H1 (cell line): ENCODE measurements at regions not wholly inside any gene's neighbourhood (a gene's known extent, or its start where the extent isn't known, plus 50 kb on each side); places are given as distances from the start of the nearest gene placed in this dataset.

Experiments
- CTCF ChIA-PET: fragments of 300-600 bp; sonication (Branson Sonifier 250); formaldehyde crosslinking; loops from one replicate; lab custom pipeline; 2021; ENCODE audit not compliant: partially characterized antibody; lab: Charles Lee
- POLR2A ChIA-PET: fragments of 300-600 bp; sonication (Branson Sonifier 250); formaldehyde crosslinking; loops from one replicate; lab custom pipeline; 2021; ENCODE audit warnings: inconsistent platforms; ENCODE audit not compliant: partially characterized antibody; lab: Charles Lee
- DNase-seq, 2 experiments: peaks; one replicate each; pipeline versions ENCODE4 v3.0.0 to v3.0.0-alpha.2; 2010 to 2022; ENCODE audit warnings: low spot score in 2 of 2, low read depth in 1 of 2, mixed read lengths in 1 of 2
- FAIRE-seq: peaks from 2 replicates; lab custom pipeline; 2011; peaks lifted over from hg19 to GRCh38; lab: Jason Lieb, UNC
- H2AFZ ChIP-seq: 2 replicates; pipeline ENCODE4 v1.8.1; 2012; ENCODE audit warnings: low read length, inconsistent platforms
- H2AK5ac ChIP-seq: 2 replicates; pipeline ENCODE4 v1.6.1; 2013; ENCODE audit warnings: low read depth, low read length
- H2BK120ac ChIP-seq: replicated peaks from 2 replicates; pipeline ENCODE3; 2013; ENCODE audit warnings: low read depth, low read length, inconsistent platforms
- H2BK12ac ChIP-seq: 2 replicates; pipeline ENCODE4 v1.6.1; 2013; ENCODE audit warnings: low read depth, low read length
- H2BK15ac ChIP-seq: 2 replicates; pipeline ENCODE4 v1.6.1; 2013; ENCODE audit warnings: low read length
- H2BK20ac ChIP-seq: 2 replicates; pipeline ENCODE4 v1.6.1; 2013; ENCODE audit warnings: low read length
- H2BK5ac ChIP-seq: 2 replicates; pipeline ENCODE4 v1.6.1; 2013; ENCODE audit warnings: low read depth, low read length
- H3K14ac ChIP-seq: 2 replicates; pipeline ENCODE4 v1.6.1; 2013; ENCODE audit warnings: inconsistent platforms; ENCODE audit not compliant: insufficient read length
- H3K18ac ChIP-seq: 2 replicates; pipeline ENCODE4 v1.6.1; 2013; ENCODE audit warnings: low read length; ENCODE audit errors: extremely low read depth
- H3K23ac ChIP-seq: 2 replicates; pipeline ENCODE4 v1.6.1; 2013; ENCODE audit warnings: inconsistent platforms; ENCODE audit not compliant: insufficient read length
- H3K23me2 ChIP-seq: 2 replicates; pipeline ENCODE4 v1.6.1; 2013; ENCODE audit warnings: low read depth, low read length
- H3K27ac ChIP-seq: 2 replicates; pipeline ENCODE4 v1.6.1; 2011; ENCODE audit warnings: low read depth, low read length, inconsistent platforms
- H3K27me3 ChIP-seq, 4 experiments: replicated peaks in 1 of 4; 1 replicate in 1 of 4; 2 replicates in 3 of 4; pipeline versions ENCODE4 v1.6.1 to v1.8.1; 2011 to 2013; ENCODE audit warnings: low read length in 3 of 4, mild to moderate bottlenecking in 3 of 4, inconsistent platforms in 2 of 4, mixed read lengths in 2 of 4, moderate library complexity in 1 of 4; ENCODE audit not compliant: control insufficient read depth in 3 of 4, insufficient read depth in 3 of 4; ENCODE audit errors: extremely low read depth in 1 of 4
- H3K36me3 ChIP-seq, 4 experiments: 2 replicates each; pipeline versions ENCODE4 v1.6.1 to v1.8.1; 2011 to 2013; ENCODE audit warnings: mild to moderate bottlenecking in 4 of 4, low read length in 3 of 4, moderate library complexity in 2 of 4, control low read depth in 1 of 4, inconsistent platforms in 1 of 4; ENCODE audit not compliant: insufficient read depth in 4 of 4, control insufficient read depth in 2 of 4
- H3K4ac ChIP-seq: replicated peaks from 2 replicates; pipeline ENCODE3; 2013; ENCODE audit warnings: low read length, low read depth, mixed read lengths, inconsistent platforms; ENCODE audit not compliant: insufficient read length
- H3K4me1 ChIP-seq, 4 experiments: replicated peaks in 1 of 4; 1 replicate in 1 of 4; 2 replicates in 3 of 4; pipeline versions ENCODE4 v1.6.1 to v1.8.1; 2011 to 2013; ENCODE audit warnings: low read length in 3 of 4, inconsistent platforms in 2 of 4, mixed read lengths in 1 of 4; ENCODE audit not compliant: insufficient read depth in 4 of 4, control insufficient read depth in 3 of 4
- H3K4me2 ChIP-seq, 2 experiments: 2 replicates each; pipeline versions ENCODE4 v1.6.1 to v1.8.1; 2011 to 2013; ENCODE audit warnings: low read depth in 2 of 2, low read length in 2 of 2, control low read depth in 1 of 2, inconsistent platforms in 1 of 2, mild to moderate bottlenecking in 1 of 2; ENCODE audit not compliant: insufficient read depth in 1 of 2
- H3K4me3 ChIP-seq, 4 experiments: fragments of 200-600, 300-600 bp in 1 of 4; sonication (generic), shearing (Covaris generic), sonication (Bioruptor Twin) in 1 of 4; 2 replicates each; pipeline versions ENCODE4 v1.5.1 to v1.8.1; 2011 to 2016; ENCODE audit warnings: low read length in 4 of 4, low read depth in 3 of 4, control low read depth in 2 of 4, inconsistent platforms in 2 of 4, mild to moderate bottlenecking in 2 of 4, mixed read lengths in 1 of 4, moderate library complexity in 1 of 4; ENCODE audit not compliant: insufficient read depth in 2 of 4; ENCODE audit errors: extremely low read depth in 1 of 4
- H3K56ac ChIP-seq: replicated peaks from 2 replicates; pipeline ENCODE3; 2013; ENCODE audit warnings: low read depth, mild to moderate bottlenecking, mixed read lengths, low read length, inconsistent platforms; ENCODE audit not compliant: insufficient read length
- H3K79me1 ChIP-seq: 2 replicates; pipeline ENCODE4 v1.6.1; 2013; ENCODE audit warnings: low read depth, low read length, control low read depth
- H3K79me2 ChIP-seq, 2 experiments: 2 replicates each; pipeline versions ENCODE4 v1.6.1 to v1.8.1; 2012 to 2013; ENCODE audit warnings: low read length in 2 of 2, mild to moderate bottlenecking in 2 of 2, inconsistent platforms in 1 of 2; ENCODE audit not compliant: insufficient read depth in 2 of 2, control insufficient read depth in 1 of 2
- H3K9ac ChIP-seq, 4 experiments: replicated peaks in 1 of 4; 1 replicate in 1 of 4; 2 replicates in 3 of 4; pipeline versions ENCODE4 v1.6.1 to v1.8.1; 2011 to 2013; ENCODE audit warnings: low read depth in 3 of 4, low read length in 3 of 4, control low read depth in 2 of 4, mild to moderate bottlenecking in 2 of 4, moderate library complexity in 2 of 4, inconsistent platforms in 1 of 4; ENCODE audit errors: extremely low read depth in 1 of 4
- H3K9me3 ChIP-seq, 2 experiments: 2 replicates each; pipeline versions ENCODE4 v1.6.1 to v1.8.1; 2012 to 2013; ENCODE audit warnings: mild to moderate bottlenecking in 2 of 2, moderate library complexity in 2 of 2, control low read depth in 1 of 2, inconsistent platforms in 1 of 2, low read depth in 1 of 2, low read length in 1 of 2, mixed read lengths in 1 of 2; ENCODE audit not compliant: insufficient read depth in 2 of 2
- H4K20me1 ChIP-seq, 2 experiments: replicated peaks in 1 of 2; 2 replicates each; pipeline versions ENCODE3 to v1.8.1; 2011 to 2013; ENCODE audit warnings: inconsistent platforms in 2 of 2, low read length in 2 of 2, mild to moderate bottlenecking in 1 of 2; ENCODE audit not compliant: insufficient read depth in 2 of 2, control insufficient read depth in 1 of 2
- H4K5ac ChIP-seq: 2 replicates; pipeline ENCODE4 v1.6.1; 2013; ENCODE audit warnings: low read length, low read depth, mixed read lengths, inconsistent platforms; ENCODE audit not compliant: insufficient read length
- H4K8ac ChIP-seq: 2 replicates; pipeline ENCODE4 v1.8.0; 2013; ENCODE audit warnings: mild to moderate bottlenecking, moderate library complexity, low read length, inconsistent platforms; ENCODE audit not compliant: insufficient read depth; ENCODE audit errors: extremely low read depth
- H4K91ac ChIP-seq: replicated peaks from 2 replicates; pipeline ENCODE3; 2013; ENCODE audit warnings: low read length, mixed read lengths, inconsistent platforms; ENCODE audit not compliant: insufficient read length
- CHD1 ChIP-seq: IDR thresholded peaks from 2 replicates; pipeline ENCODE4 v1.6.1; 2012; ENCODE audit warnings: low read depth, low read length, improper control_type of control experiment
- GABPA ChIP-seq: IDR thresholded peaks from 2 replicates; pipeline ENCODE4 v1.6.1; 2011; ENCODE audit warnings: mild to moderate bottlenecking, low read length, moderate library complexity, borderline replicate concordance; ENCODE audit not compliant: insufficient read depth
- KDM5A ChIP-seq: fragments of 200-600 bp; IDR thresholded peaks from 2 replicates; pipeline ENCODE4 v1.7.1; 2012; ENCODE audit warnings: mild to moderate bottlenecking, low read length, inconsistent platforms, mixed read lengths
- MAFK ChIP-seq: IDR thresholded peaks from 2 replicates; pipeline ENCODE4 v1.6.1; 2012; ENCODE audit warnings: low read depth, mild to moderate bottlenecking, improper control_type of control experiment, low read length
- RNF2 ChIP-seq: fragments of 200-900, 300-1000 bp; sonication (generic); IDR thresholded peaks from 2 replicates; pipeline ENCODE4 v1.7.1; 2016; ENCODE audit warnings: borderline replicate concordance, low read depth, mild to moderate bottlenecking, antibody characterized with exemption, low read length; ENCODE audit not compliant: poor library complexity, severe bottlenecking; ENCODE audit errors: missing control alignments
- SAP30 ChIP-seq: fragments of 300-600 bp; sonication (generic); IDR thresholded peaks from 2 replicates; pipeline ENCODE4 v1.7.1; 2012; ENCODE audit warnings: low read length, moderate library complexity, mild to moderate bottlenecking, inconsistent platforms; ENCODE audit not compliant: insufficient read depth, insufficient replicate concordance
- WGBS, 2 experiments: shearing (Covaris generic) in 1 of 2; methylation state at CpG; one replicate each; pipeline versions ENCODE4 v1.1.6 to v1.1.7; 2013 to 2015; ENCODE audit warnings: low lambda C conversion rate in 2 of 2, mixed read lengths in 2 of 2, inconsistent platforms in 1 of 2, low coverage in 1 of 2, missing lambda C conversion rate in 1 of 2; ENCODE audit not compliant: insufficient replicate concordance in 2 of 2, insufficient coverage in 1 of 2, insufficient read length in 1 of 2; ENCODE audit errors: extremely low coverage in 1 of 2, missing lambda C conversion rate in 1 of 2; 5-methylcytosine and 5-hydroxymethylcytosine counted together

DNA sequence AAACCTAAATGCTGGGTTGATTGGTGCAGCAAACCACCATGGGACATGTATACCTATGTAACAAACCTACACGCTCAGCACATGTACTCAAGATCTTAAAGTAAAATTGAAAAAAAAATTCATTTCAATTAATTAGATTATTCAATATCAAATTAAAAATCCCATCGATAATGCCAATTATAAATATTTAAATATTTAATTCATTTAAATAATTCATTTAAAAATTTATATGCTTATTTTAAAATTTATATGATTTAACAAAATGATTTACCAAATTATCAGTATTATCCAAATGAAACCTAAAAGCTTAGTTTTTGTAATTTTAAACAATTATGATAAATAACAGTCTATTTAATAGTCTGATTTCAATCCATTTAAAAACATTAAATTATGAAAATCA is 560.4 kb downstream of the NUP35 start:
- Histone ChIP-seq H2BK20ac (no peak overlapping the region), H3K4me1 (no peaks in the 10 kb centered on the region), H3K4me3 (no peak overlapping the region), H3K23me2 (no peaks in the 10 kb centered on the region; the same call in 1 of the 2 replicates), H3K27me3 (peaks cover 0 to 11% (median 3%) of the 10 kb centered on the region in 4 experiments; a peak in 2 of 7 replicates), H3K4me2 (no peak overlapping the region), H3K79me2 (no peaks in the 10 kb centered on the region), H3K4ac (no peak overlapping the region), H2BK12ac (no peak overlapping the region), H2AFZ (no peak overlapping the region), H4K5ac (no peak overlapping the region), H3K79me1 (no peaks in the 10 kb centered on the region), H4K20me1 (no peaks in the 10 kb centered on the region), H4K91ac (no peak overlapping the region), H2BK15ac (no peak overlapping the region), H3K9me3 (no peaks in the 10 kb centered on the region), H2AK5ac (no peak overlapping the region), H3K56ac (no peak overlapping the region), H3K9ac (no peak overlapping the region), H3K27ac (no peak overlapping the region), H2BK120ac (no peak overlapping the region), H3K14ac (no peak overlapping the region), H4K8ac (no peak overlapping the region), H3K23ac (no peak overlapping the region), H2BK5ac (no peak overlapping the region), H3K18ac (no peak overlapping the region), H3K36me3 (no peaks in the 10 kb centered on the region; a peak in 1 of 8 replicates)
- no peak for DNase-seq
- ChIA-PET CTCF (no interaction called here), POLR2A (no interaction called here)
- 90% methylated on average over 2 of the region's 2 CpGs; no CpG with 5 or more reads in 1 of the 2 experiments for WGBS, 2 experiments
- no peak for FAIRE-seq
- TF ChIP-seq GABPA: no peak
- no peak for TF ChIP-seq CHD1
- TF ChIP-seq KDM5A: no peak
- TF ChIP-seq MAFK: no peak
- TF ChIP-seq RNF2: no peak
- TF ChIP-seq SAP30: no peak
